ENCODE measurements at regions not wholly inside any gene's neighbourhood (a gene's known extent, or its start where the extent isn't known, plus 50 kb on each side); places are given as distances from the start of the nearest gene placed in this dataset.

- ATAC-seq (ENCODE audit: low FRiP score), result peak; percentile 30
- TF ChIP-seq CTCF (IDR thresholded peaks at IDR 0.05), result no peak
Observed at GRCh38 chr2:145095641-145096435, 575.9 kb upstream of the ZEB2 start.

GRCh38 chr2:145094370-145094769 is 574.5 kb upstream of the ZEB2 start:
- ATAC-seq (ENCODE audit: low FRiP score) (no peak), DNase-seq (ENCODE audit: low spot score) (no peak)
- TF ChIP-seq CTCF (IDR thresholded peaks at IDR 0.05), result no peak

More at GRCh38 chr2:145095641-145096435, 575.9 kb upstream of the ZEB2 start:
- no peak for DNase-seq (ENCODE audit: low spot score)

GRCh38 chr2:145091967-145092366 is 572.0 kb upstream of the ZEB2 start:
- DNase-seq (ENCODE audit: low spot score) (no peak), ATAC-seq (ENCODE audit: low FRiP score) (no peak)
- TF ChIP-seq CTCF (IDR thresholded peaks at IDR 0.05), result no peak

- no peak for TF ChIP-seq CTCF (IDR thresholded peaks at IDR 0.05)
- no peak for DNase-seq (ENCODE audit: low spot score)
- ATAC-seq (ENCODE audit: low FRiP score), result peak; percentile 68
Observed at GRCh38 chr2:145090841-145091761, 571.2 kb upstream of the ZEB2 start.

- TF ChIP-seq CTCF (IDR thresholded peaks at IDR 0.05), result no peak
- ATAC-seq (ENCODE audit: low FRiP score) (no peak), DNase-seq (ENCODE audit: low spot score) (no peak)
Observed at GRCh38 chr2:145088756-145089155, 568.8 kb upstream of the ZEB2 start.

- DNase-seq (ENCODE audit: low spot score) (no peak), ATAC-seq (ENCODE audit: low FRiP score) (no peak)
- no peak for TF ChIP-seq CTCF (IDR thresholded peaks at IDR 0.05)
Observed at GRCh38 chr2:145086910-145087309, 567.0 kb upstream of the ZEB2 start.

Data from omental fat pad (tissue), 3 donors.